GM18502 (cell line): ENCODE measurements at regions not wholly inside any gene's neighbourhood (a gene's known extent, or its start where the extent isn't known, plus 50 kb on each side); places are given as distances from the start of the nearest gene placed in this dataset.

Experiments
- ATAC-seq: cut with Tn5 transposase; IDR thresholded peaks from one replicate; pipeline ENCODE4 v1.9.1; 2021; ENCODE audit warnings: mild to moderate bottlenecking; ENCODE audit not compliant: unreplicated experiment, poor library complexity

GRCh38 chr13:95492044-95492801 lies 60.3 kb upstream of the CLDN10 start:
- ATAC-seq: no peak

- ATAC-seq: peak; percentile 52
These were observed 58.3 kb upstream of the CLDN10 start for GRCh38 chr13:95494082-95494681.

- no peak for ATAC-seq
These were observed 56.0 kb upstream of the CLDN10 start for GRCh38 chr13:95496485-95496884.

GRCh38 chr13:95497381-95497807 lies 55.1 kb upstream of the CLDN10 start:
- ATAC-seq: no peak

- no peak for ATAC-seq
These were observed 53.6 kb upstream of the CLDN10 start for GRCh38 chr13:95498886-95499285.

GRCh38 chr13:95499811-95500712 lies 52.5 kb upstream of the CLDN10 start:
- no peak for ATAC-seq

GRCh38 chr13:95502216-95502615 lies 50.3 kb upstream of the CLDN10 start:
- no peak for ATAC-seq
